GM23338 (cell line): ENCODE measurements at regions not wholly inside any gene's neighbourhood (a gene's known extent, or its start where the extent isn't known, plus 50 kb on each side); places are given as distances from the start of the nearest gene placed in this dataset.

Experiments used
- ATAC-seq: fragments of 200-7000 bp; cut with Tn5 transposase; 3 replicates; pipeline ENCODE4 v1.9.1; 2020
- DNase-seq: peaks from one replicate; pipeline ENCODE4 v3.0.0-alpha.2; 2015; ENCODE audit warnings: low spot score
- H2AFZ ChIP-seq: fragments of 200-600 bp; sonication (generic); 2 replicates; pipeline ENCODE4 v1.8.0; 2016; ENCODE audit warnings: antibody characterized with exemption, mild to moderate bottlenecking, moderate library complexity
- H3F3A ChIP-seq: fragments of 200-600 bp; sonication (generic); replicated peaks from 2 replicates; pipeline ENCODE4 v1.8.0; 2017; ENCODE audit warnings: antibody characterized with exemption, mixed run types, low read depth
- H3K27ac ChIP-seq: fragments of 200-600 bp; sonication (generic); 2 replicates; pipeline ENCODE4 v1.6.1; 2016; ENCODE audit warnings: low read depth
- H3K27me3 ChIP-seq: fragments of 200-600 bp; sonication (generic); 2 replicates; pipeline ENCODE4 v1.8.0; 2016; ENCODE audit warnings: mild to moderate bottlenecking, mixed run types, moderate library complexity; ENCODE audit not compliant: insufficient read depth
- H3K36me3 ChIP-seq: fragments of 200-600 bp; sonication (generic); 2 replicates; pipeline ENCODE4 v1.8.0; 2016; ENCODE audit warnings: mild to moderate bottlenecking; ENCODE audit not compliant: insufficient read depth
- H3K4me1 ChIP-seq: fragments of 200-600 bp; sonication (generic); 2 replicates; pipeline ENCODE4 v1.8.0; 2016; ENCODE audit warnings: mild to moderate bottlenecking, moderate library complexity; ENCODE audit not compliant: insufficient read depth
- H3K4me2 ChIP-seq: fragments of 200-600 bp; sonication (generic); 2 replicates; pipeline ENCODE4 v1.7.1; 2017; ENCODE audit warnings: mixed run types
- H3K4me3 ChIP-seq: fragments of 200-600 bp; sonication (generic); 2 replicates; pipeline ENCODE4 v1.6.1; 2016; ENCODE audit warnings: mixed run types
- H3K79me2 ChIP-seq: fragments of 200-600 bp; sonication (generic); replicated peaks from 2 replicates; pipeline ENCODE4 v1.8.0; 2017; ENCODE audit warnings: mild to moderate bottlenecking; ENCODE audit not compliant: insufficient read depth
- H3K9me2 ChIP-seq: fragments of 200-600 bp; sonication (generic); 2 replicates; pipeline ENCODE4 v1.8.0; 2017; ENCODE audit not compliant: insufficient read depth
- H4K20me1 ChIP-seq: fragments of 200-600 bp; sonication (generic); replicated peaks from 2 replicates; pipeline ENCODE4 v1.8.0; 2017; ENCODE audit warnings: mild to moderate bottlenecking; ENCODE audit not compliant: insufficient read depth
- H3K27ac Mint-ChIP-seq: 2 replicates; pipeline ENCODE4 v1.8.0; 2020; ENCODE audit warnings: inconsistent platforms, mild to moderate bottlenecking, moderate library complexity, mixed read lengths
- H3K27me3 Mint-ChIP-seq: 3 replicates; pipeline ENCODE4 v1.8.0; 2022; ENCODE audit warnings: low read depth, mild to moderate bottlenecking, moderate library complexity, mixed read lengths, inconsistent platforms; ENCODE audit not compliant: insufficient read depth, poor library complexity
- H3K36me3 Mint-ChIP-seq: 3 replicates; pipeline ENCODE4 v1.8.0; 2021; ENCODE audit warnings: low read depth, mild to moderate bottlenecking, inconsistent platforms, moderate library complexity, mixed read lengths
- H3K4me1 Mint-ChIP-seq: 3 replicates; pipeline ENCODE4 v1.8.0; 2020; ENCODE audit warnings: mild to moderate bottlenecking, inconsistent platforms, mixed read lengths
- H3K4me3 Mint-ChIP-seq: 3 replicates; pipeline ENCODE4 v1.8.0; 2021; ENCODE audit warnings: moderate library complexity, mild to moderate bottlenecking, inconsistent platforms, mixed read lengths
- H3K9me3 Mint-ChIP-seq: 3 replicates; pipeline ENCODE4 v1.8.0; 2020; ENCODE audit warnings: moderate library complexity, mild to moderate bottlenecking, inconsistent platforms, mixed read lengths
- EZH2 ChIP-seq: fragments of 200-600 bp; sonication (generic); IDR thresholded peaks from one replicate; pipeline ENCODE4 v1.8.0; 2017; ENCODE audit warnings: antibody characterized with exemption, mild to moderate bottlenecking, low read depth; ENCODE audit not compliant: unreplicated experiment
- NANOG ChIP-seq: IDR thresholded peaks from 2 replicates; pipeline ENCODE4 v1.6.1; 2016; ENCODE audit warnings: antibody characterized with exemption, borderline replicate concordance
- STAT1 ChIP-seq: IDR thresholded peaks from one replicate; pipeline ENCODE4 v1.6.1; 2016; ENCODE audit warnings: antibody characterized with exemption; ENCODE audit not compliant: unreplicated experiment
- ZNF331 ChIP-seq: fragments of 250-450 bp; sonication (Bioruptor Pico); IDR thresholded peaks from 2 replicates; pipeline ENCODE4 v1.5.0; 2020; ENCODE audit warnings: low read depth, mild to moderate bottlenecking, moderate library complexity
- TF ChIP-seq, protein P1 (sequence below): fragments of 250-450 bp; sonication (Bioruptor Pico); IDR thresholded peaks from 2 replicates; pipeline ENCODE4 v1.5.0; 2020; ENCODE audit warnings: mild to moderate bottlenecking, moderate library complexity
- TF ChIP-seq, protein P2 (sequence below): IDR thresholded peaks from one replicate; pipeline ENCODE4 v1.6.1; 2018; ENCODE audit warnings: antibody characterized with exemption; ENCODE audit not compliant: unreplicated experiment

GRCh38 chr15:97144377-97144711, 813.8 kb downstream of the NR2F2 start:
- Mint-ChIP-seq H3K4me3 (no peak overlapping the region), H3K36me3 (no peaks in the 10 kb centered on the region), H3K9me3 (no peaks in the 10 kb centered on the region), H3K27ac (no peak overlapping the region), H3K4me1 (no peaks in the 10 kb centered on the region), H3K27me3 (no peaks in the 10 kb centered on the region)
- H3K27me3 ChIP-seq = no peaks in the 10 kb centered on the region
- no peaks in the 10 kb centered on the region; the same call in 1 of the 2 replicates for H3K9me2 ChIP-seq
- no peaks in the 10 kb centered on the region for H4K20me1 ChIP-seq
- H3K4me2 ChIP-seq = no peak overlapping the region
- no peak for ATAC-seq
- no peaks in the 10 kb centered on the region for H3K79me2 ChIP-seq
- DNase-seq = no peak
- no peak overlapping the region for H3K4me3 ChIP-seq
- TF ChIP-seq NANOG (no peak), EZH2 (no peak), STAT1 (no peak), ZNF331 (CRISPR knock-in tag) (no peak)
- TF ChIP-seq, protein P1, sequence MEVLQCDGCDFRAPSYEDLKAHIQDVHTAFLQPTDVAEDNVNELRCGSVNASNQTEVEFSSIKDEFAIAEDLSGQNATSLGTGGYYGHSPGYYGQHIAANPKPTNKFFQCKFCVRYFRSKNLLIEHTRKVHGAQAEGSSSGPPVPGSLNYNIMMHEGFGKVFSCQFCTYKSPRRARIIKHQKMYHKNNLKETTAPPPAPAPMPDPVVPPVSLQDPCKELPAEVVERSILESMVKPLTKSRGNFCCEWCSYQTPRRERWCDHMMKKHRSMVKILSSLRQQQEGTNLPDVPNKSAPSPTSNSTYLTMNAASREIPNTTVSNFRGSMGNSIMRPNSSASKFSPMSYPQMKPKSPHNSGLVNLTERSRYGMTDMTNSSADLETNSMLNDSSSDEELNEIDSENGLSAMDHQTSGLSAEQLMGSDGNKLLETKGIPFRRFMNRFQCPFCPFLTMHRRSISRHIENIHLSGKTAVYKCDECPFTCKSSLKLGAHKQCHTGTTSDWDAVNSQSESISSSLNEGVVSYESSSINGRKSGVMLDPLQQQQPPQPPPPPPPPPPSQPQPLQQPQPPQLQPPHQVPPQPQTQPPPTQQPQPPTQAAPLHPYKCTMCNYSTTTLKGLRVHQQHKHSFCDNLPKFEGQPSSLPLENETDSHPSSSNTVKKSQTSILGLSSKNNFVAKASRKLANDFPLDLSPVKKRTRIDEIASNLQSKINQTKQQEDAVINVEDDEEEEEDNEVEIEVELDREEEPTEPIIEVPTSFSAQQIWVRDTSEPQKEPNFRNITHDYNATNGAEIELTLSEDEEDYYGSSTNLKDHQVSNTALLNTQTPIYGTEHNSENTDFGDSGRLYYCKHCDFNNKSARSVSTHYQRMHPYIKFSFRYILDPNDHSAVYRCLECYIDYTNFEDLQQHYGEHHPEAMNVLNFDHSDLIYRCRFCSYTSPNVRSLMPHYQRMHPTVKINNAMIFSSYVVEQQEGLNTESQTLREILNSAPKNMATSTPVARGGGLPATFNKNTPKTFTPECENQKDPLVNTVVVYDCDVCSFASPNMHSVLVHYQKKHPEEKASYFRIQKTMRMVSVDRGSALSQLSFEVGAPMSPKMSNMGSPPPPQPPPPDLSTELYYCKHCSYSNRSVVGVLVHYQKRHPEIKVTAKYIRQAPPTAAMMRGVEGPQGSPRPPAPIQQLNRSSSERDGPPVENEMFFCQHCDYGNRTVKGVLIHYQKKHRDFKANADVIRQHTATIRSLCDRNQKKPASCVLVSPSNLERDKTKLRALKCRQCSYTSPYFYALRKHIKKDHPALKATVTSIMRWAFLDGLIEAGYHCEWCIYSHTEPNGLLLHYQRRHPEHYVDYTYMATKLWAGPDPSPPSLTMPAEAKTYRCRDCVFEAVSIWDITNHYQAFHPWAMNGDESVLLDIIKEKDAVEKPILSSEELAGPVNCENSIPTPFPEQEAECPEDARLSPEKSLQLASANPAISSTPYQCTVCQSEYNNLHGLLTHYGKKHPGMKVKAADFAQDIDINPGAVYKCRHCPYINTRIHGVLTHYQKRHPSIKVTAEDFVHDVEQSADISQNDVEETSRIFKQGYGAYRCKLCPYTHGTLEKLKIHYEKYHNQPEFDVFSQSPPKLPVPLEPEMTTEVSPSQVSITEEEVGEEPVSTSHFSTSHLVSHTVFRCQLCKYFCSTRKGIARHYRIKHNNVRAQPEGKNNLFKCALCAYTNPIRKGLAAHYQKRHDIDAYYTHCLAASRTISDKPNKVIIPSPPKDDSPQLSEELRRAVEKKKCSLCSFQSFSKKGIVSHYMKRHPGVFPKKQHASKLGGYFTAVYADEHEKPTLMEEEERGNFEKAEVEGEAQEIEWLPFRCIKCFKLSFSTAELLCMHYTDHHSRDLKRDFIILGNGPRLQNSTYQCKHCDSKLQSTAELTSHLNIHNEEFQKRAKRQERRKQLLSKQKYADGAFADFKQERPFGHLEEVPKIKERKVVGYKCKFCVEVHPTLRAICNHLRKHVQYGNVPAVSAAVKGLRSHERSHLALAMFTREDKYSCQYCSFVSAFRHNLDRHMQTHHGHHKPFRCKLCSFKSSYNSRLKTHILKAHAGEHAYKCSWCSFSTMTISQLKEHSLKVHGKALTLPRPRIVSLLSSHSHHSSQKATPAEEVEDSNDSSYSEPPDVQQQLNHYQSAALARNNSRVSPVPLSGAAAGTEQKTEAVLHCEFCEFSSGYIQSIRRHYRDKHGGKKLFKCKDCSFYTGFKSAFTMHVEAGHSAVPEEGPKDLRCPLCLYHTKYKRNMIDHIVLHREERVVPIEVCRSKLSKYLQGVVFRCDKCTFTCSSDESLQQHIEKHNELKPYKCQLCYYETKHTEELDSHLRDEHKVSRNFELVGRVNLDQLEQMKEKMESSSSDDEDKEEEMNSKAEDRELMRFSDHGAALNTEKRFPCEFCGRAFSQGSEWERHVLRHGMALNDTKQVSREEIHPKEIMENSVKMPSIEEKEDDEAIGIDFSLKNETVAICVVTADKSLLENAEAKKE = no peak
- no peaks in the 10 kb centered on the region for H3K36me3 ChIP-seq
- H2AFZ ChIP-seq = no peak overlapping the region
- no peaks in the 10 kb centered on the region for H3F3A ChIP-seq
- H3K4me1 ChIP-seq = no peaks in the 10 kb centered on the region
- H3K27ac ChIP-seq = no peak overlapping the region

DNA sequence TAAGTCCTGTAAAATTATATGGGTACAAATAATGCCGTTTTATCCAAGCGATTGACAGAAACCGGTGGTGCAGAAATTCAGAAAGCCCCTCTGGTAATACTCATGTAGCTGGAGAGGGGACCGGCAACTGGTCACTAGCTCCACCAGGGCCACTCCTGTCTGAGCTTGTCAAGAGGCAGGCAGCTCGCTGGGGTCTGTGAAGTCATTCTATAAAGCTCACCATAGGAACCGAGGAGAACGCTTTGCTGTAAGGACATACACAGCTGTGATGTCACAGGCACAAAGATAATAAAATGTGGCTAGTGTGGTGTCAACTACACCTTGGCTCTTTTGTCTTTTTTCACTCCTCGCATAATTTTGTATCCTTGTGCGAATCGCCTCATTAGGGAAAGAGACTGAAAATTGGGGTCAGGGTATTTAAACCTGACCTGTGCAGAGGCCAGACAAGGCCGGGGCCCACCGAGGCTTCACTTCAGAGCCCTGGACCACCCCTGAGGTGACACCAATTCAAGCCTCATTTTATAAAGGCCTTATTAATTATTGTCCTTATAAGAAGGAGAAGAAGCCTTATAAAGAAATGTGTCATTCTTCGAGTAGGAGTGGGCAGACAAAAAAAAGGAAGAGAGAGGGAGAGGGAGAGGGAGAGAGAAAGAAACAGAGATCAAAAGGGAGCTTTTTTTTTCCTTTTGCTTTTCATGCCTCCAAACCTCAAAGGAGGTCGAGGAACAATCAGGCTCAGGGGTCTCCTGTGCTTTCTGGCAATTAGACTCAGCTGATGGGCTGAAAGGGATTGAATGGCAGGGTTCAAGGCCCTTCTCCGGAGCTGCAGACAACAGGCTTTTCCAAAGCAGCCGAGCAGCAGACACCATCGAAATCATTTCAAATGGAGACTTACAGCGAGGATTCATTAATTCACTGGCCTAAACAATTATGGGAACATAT, 813.3 kb upstream of the ARRDC4 start:
- no peaks in the 10 kb centered on the region; the same call in 1 of the 2 replicates for H3K9me2 ChIP-seq
- H3K79me2 ChIP-seq = no peaks in the 10 kb centered on the region
- H3K27ac ChIP-seq = no peak overlapping the region
- Mint-ChIP-seq H3K4me3 (no peak overlapping the region), H3K9me3 (no peaks in the 10 kb centered on the region), H3K27me3 (no peaks in the 10 kb centered on the region), H3K4me1 (no peaks in the 10 kb centered on the region), H3K27ac (no peak overlapping the region), H3K36me3 (no peaks in the 10 kb centered on the region)
- no peak for DNase-seq
- no peaks in the 10 kb centered on the region for H3K27me3 ChIP-seq
- H2AFZ ChIP-seq = peak overlapping the region; percentile 84
- H3K4me2 ChIP-seq = no peak overlapping the region
- no peaks in the 10 kb centered on the region; the same call in 1 of the 2 replicates for H3K36me3 ChIP-seq
- ATAC-seq = no peak
- no peaks in the 10 kb centered on the region for H4K20me1 ChIP-seq
- H3K4me3 ChIP-seq = no peak overlapping the region
- H3F3A ChIP-seq = no peaks in the 10 kb centered on the region
- no peaks in the 10 kb centered on the region for H3K4me1 ChIP-seq
- TF ChIP-seq EZH2 (no peak), NANOG (no peak)
- TF ChIP-seq, protein P2, sequence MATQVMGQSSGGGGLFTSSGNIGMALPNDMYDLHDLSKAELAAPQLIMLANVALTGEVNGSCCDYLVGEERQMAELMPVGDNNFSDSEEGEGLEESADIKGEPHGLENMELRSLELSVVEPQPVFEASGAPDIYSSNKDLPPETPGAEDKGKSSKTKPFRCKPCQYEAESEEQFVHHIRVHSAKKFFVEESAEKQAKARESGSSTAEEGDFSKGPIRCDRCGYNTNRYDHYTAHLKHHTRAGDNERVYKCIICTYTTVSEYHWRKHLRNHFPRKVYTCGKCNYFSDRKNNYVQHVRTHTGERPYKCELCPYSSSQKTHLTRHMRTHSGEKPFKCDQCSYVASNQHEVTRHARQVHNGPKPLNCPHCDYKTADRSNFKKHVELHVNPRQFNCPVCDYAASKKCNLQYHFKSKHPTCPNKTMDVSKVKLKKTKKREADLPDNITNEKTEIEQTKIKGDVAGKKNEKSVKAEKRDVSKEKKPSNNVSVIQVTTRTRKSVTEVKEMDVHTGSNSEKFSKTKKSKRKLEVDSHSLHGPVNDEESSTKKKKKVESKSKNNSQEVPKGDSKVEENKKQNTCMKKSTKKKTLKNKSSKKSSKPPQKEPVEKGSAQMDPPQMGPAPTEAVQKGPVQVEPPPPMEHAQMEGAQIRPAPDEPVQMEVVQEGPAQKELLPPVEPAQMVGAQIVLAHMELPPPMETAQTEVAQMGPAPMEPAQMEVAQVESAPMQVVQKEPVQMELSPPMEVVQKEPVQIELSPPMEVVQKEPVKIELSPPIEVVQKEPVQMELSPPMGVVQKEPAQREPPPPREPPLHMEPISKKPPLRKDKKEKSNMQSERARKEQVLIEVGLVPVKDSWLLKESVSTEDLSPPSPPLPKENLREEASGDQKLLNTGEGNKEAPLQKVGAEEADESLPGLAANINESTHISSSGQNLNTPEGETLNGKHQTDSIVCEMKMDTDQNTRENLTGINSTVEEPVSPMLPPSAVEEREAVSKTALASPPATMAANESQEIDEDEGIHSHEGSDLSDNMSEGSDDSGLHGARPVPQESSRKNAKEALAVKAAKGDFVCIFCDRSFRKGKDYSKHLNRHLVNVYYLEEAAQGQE = no peak
